Stimulated activated naive CD8-positive, alpha-beta T cell treated with anti-CD3 and anti-CD28 coated beads, Interleukin-15, Interleukin-2, amounts not matched to agents 100 ng/mL and 50 ng/mL, for 24 hours (primary cell): ENCODE measurements at regions not wholly inside any gene's neighbourhood (a gene's known extent, or its start where the extent isn't known, plus 50 kb on each side); places are given as distances from the start of the nearest gene placed in this dataset.
"Not testable (repeated sequence)": the region's sequence is repeated elsewhere in the genome, so short reads cannot be mapped to it uniquely, and the experiment has no call there.

Source experiments
- H3K27ac Mint-ChIP-seq: one replicate; pipeline ENCODE4 v1.8.0; 2021; ENCODE audit warnings: mild to moderate bottlenecking, mixed read lengths
- H3K27me3 Mint-ChIP-seq: one replicate; pipeline ENCODE4 v1.8.0; 2021; ENCODE audit warnings: mixed read lengths
- H3K36me3 Mint-ChIP-seq: one replicate; pipeline ENCODE4 v1.8.0; 2021; ENCODE audit warnings: low read depth, mixed read lengths
- H3K4me1 Mint-ChIP-seq: one replicate; pipeline ENCODE4 v1.8.0; 2021; ENCODE audit warnings: low read depth, mixed read lengths
- H3K4me3 Mint-ChIP-seq: one replicate; pipeline ENCODE4 v1.8.0; 2021; ENCODE audit warnings: mild to moderate bottlenecking, mixed read lengths
- H3K9me3 Mint-ChIP-seq: one replicate; pipeline ENCODE4 v1.8.0; 2021; ENCODE audit warnings: mixed read lengths

DNA sequence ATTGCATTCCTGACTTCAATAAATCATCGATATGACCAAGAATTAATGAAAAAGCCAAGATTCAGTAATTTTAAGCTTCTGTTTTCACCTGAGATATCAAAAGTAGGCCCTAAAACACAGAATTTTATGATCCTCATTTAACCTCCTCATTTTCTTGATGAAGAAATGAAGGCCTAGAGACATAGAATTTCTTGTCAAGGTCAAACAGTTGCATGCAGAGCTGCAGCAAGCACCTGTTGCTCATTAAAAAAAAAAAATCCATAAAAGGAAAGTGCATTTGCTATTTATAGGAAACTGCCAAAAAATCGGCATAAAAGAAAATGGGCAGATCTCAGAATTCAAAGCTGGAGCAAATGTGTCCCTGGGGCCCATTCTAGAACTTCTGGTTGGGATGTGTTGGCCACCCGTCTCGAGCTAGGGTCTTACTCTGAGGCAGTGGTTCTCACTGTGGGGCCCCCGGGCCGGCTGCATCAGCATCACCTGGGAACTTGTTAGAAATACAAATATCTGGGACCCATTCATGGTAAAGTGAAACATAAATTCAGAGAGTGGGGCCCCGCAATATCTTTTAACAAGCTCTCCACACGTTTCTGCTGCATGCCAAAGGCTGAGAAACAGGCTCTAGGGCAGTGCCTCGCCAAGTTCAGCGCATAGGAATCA lies 224.7 kb upstream of the UBL3 start:
- H3K4me3 Mint-ChIP-seq, result no peak overlapping the region
- H3K36me3 Mint-ChIP-seq, result no peaks in the 10 kb centered on the region
- no peaks in the 10 kb centered on the region for H3K27me3 Mint-ChIP-seq
- no peak overlapping the region for H3K27ac Mint-ChIP-seq
- H3K4me1 Mint-ChIP-seq, result no peaks in the 10 kb centered on the region
- H3K9me3 Mint-ChIP-seq, result no peaks in the 10 kb centered on the region

GRCh38 chr13:30074431-30074830 lies 224.0 kb upstream of the UBL3 start:
- Mint-ChIP-seq H3K9me3 (no peaks in the 10 kb centered on the region), H3K36me3 (no peaks in the 10 kb centered on the region), H3K4me3 (no peak overlapping the region), H3K27me3 (no peaks in the 10 kb centered on the region), H3K4me1 (no peaks in the 10 kb centered on the region), H3K27ac (no peak overlapping the region)

DNA sequence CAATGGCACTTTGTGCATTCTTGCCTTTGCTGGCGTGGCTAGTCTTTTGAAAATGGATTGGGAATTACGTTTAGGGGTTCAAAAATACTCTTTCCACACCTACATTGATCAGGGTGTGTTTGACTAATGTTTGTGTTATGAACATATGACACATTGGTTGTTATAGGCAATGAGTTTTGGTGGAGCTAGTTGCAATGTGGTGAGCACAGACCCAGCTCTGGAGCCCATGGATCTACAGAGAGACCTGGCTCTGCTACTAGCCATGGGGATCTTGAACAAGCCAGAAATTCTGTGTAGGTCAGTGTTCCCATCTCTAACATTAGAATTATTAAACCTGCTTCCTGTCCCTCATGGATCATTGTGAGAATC lies 222.4 kb upstream of the UBL3 start:
- no peaks in the 10 kb centered on the region for H3K4me1 Mint-ChIP-seq
- no peak overlapping the region for H3K4me3 Mint-ChIP-seq
- H3K9me3 Mint-ChIP-seq, result no peaks in the 10 kb centered on the region
- H3K36me3 Mint-ChIP-seq, result no peaks in the 10 kb centered on the region
- no peaks in the 10 kb centered on the region for H3K27me3 Mint-ChIP-seq
- H3K27ac Mint-ChIP-seq, result no peak overlapping the region

DNA sequence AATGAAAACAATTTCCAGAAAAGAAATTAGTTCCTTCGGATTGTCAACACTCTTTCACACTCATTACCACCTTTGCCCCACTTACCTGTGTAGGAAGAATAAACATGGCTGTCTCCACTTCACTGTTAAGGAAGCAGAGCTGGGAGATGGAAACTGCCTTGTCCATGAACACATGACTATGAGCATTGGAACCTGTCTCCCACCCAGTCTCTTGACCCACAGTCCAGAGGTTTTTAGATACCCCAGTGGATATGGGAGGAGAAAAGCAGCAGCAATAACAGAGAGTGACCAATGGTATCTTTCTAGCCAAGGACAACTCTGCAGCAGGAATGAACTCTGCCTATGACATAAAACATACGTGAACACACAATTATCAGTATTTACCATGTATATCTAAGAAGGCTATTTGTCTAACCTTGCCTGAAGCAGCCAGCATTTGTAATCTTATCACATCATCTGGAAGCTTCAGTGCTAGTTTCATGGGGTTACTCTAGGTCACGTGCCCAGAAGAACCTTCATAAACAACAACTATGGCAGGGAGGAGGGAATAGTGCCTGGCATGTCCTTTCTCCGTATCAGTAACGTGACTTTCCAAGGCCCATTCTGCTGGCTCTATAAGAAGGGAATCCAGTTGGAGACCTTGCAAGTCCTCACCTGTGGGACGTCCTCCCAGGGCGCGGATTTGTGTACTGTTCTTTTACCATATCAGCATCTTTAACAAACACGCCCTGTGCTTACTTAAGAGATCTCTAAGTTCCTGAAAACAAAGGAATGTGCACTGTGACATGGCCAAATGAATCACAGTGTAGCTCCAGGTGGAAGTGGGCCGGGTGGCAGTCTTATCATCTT lies 221.8 kb upstream of the UBL3 start:
- Mint-ChIP-seq H3K9me3 (no peaks in the 10 kb centered on the region), H3K27ac (no peak overlapping the region), H3K4me3 (no peak overlapping the region), H3K27me3 (no peaks in the 10 kb centered on the region), H3K36me3 (no peaks in the 10 kb centered on the region), H3K4me1 (no peaks in the 10 kb centered on the region)

DNA sequence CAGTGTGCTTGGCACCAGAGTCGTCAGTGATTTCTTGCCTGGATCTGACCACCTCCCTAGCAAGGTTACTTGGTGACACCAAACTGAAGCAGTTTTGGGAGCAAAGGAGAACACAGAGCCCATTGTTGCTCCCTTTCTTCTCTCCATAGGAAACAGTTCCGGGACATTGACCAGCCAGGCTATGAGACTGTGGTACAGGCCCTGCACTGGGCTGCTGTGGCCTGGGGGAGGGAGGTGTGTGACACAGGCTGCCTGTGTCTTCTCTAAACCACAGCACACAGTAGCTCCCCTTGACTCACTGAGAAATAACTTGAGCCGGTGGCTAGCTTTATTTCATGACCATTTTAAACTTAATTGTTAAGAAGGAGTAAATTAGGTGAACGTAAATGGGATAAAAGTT lies 214.8 kb upstream of the UBL3 start:
- H3K36me3 Mint-ChIP-seq, result no peaks in the 10 kb centered on the region

DNA sequence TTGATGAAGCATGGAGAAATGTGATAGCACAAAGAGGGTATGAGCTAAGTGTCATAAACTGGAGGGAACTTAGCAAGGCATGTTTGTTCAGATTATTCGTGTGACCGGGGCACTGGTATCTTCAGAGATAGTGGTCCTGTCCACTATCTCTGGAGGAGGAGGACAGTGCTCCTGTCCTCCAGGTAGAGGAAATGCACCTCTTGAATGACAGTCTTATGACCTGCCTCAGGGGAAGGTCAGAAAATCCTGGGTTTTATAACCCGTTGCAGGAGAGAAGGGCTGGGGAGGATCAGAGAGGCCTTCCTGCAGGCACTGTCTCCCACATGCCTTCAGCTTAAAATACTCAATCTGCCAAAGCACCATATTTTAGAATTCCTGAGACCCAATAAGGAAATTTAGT lies 213.5 kb upstream of the UBL3 start:
- no peak overlapping the region for H3K4me3 Mint-ChIP-seq
- H3K36me3 Mint-ChIP-seq, result no peaks in the 10 kb centered on the region
- H3K9me3 Mint-ChIP-seq, result peaks cover 11% of the 10 kb centered on the region
- H3K4me1 Mint-ChIP-seq, result no peaks in the 10 kb centered on the region
- no peak overlapping the region for H3K27ac Mint-ChIP-seq
- no peaks in the 10 kb centered on the region for H3K27me3 Mint-ChIP-seq

More for the DNA sequence above, 214.8 kb upstream of the UBL3 start:
- Mint-ChIP-seq H3K4me3 (no peak overlapping the region), H3K9me3 (peaks cover 3% of the 10 kb centered on the region), H3K27me3 (no peaks in the 10 kb centered on the region), H3K4me1 (no peaks in the 10 kb centered on the region), H3K27ac (no peak overlapping the region)

DNA sequence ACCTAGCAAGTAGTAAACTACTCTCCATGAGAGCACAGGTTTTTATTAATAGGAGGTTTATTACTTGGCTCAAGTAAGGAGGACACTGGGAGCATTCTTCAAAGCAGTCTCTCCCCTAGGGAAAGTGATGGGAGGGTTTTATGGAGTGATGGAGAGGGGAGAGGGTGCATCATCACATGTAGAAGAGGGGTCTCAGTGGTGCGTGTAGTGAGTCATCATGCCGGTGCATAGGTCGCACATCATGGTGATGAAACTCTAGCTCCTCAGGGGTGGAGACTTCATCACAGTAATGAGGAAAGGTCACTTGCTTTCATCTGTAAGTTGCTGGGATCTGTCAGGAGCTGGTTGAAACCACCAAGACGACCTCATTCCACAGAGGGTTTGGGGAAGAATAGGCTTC lies 210.8 kb upstream of the UBL3 start:
- Mint-ChIP-seq H3K4me1 (no peaks in the 10 kb centered on the region), H3K36me3 (no peaks in the 10 kb centered on the region), H3K4me3 (no peak overlapping the region), H3K27ac (no peak overlapping the region), H3K27me3 (no peaks in the 10 kb centered on the region), H3K9me3 (peaks cover 14% of the 10 kb centered on the region)

GRCh38 chr13:30058429-30058828 lies 208.0 kb upstream of the UBL3 start:
- Mint-ChIP-seq H3K27me3 (no peaks in the 10 kb centered on the region), H3K4me1 (no peaks in the 10 kb centered on the region), H3K9me3 (peaks cover 14% of the 10 kb centered on the region), H3K36me3 (no peaks in the 10 kb centered on the region), H3K27ac (no peak overlapping the region), H3K4me3 (no peak overlapping the region)

DNA sequence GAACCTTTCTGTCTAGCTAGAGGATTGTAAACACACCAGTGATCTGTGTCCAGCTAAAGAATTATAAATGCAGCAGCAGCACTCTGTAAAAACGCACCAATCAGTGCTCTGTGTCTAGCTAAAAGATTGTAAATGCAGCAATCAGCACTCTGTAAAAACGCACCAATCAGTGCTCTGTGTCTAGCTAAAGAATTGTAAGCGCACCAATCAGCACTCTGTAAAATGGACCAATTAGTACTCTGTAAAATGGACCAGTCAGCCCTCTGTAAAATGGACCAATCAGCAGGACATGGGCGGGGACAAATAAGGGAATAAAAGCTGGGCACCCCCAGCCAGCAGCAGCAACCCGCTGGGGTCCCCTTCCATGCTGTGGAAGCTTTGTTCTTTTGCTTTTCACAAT lies 204.1 kb upstream of the UBL3 start:
- peaks cover 11% of the 10 kb centered on the region for H3K4me1 Mint-ChIP-seq
- not testable (repeated sequence) for H3K27me3 Mint-ChIP-seq, H3K36me3 Mint-ChIP-seq, H3K27ac Mint-ChIP-seq, H3K9me3 Mint-ChIP-seq, H3K4me3 Mint-ChIP-seq

- Mint-ChIP-seq H3K27ac (no peak overlapping the region), H3K4me3 (no peak overlapping the region), H3K27me3 (no peaks in the 10 kb centered on the region), H3K4me1 (peaks cover 11% of the 10 kb centered on the region), H3K36me3 (no peaks in the 10 kb centered on the region), H3K9me3 (peaks cover 3% of the 10 kb centered on the region)
Measured at GRCh38 chr13:30053939-30054338, 203.5 kb upstream of the UBL3 start.

DNA sequence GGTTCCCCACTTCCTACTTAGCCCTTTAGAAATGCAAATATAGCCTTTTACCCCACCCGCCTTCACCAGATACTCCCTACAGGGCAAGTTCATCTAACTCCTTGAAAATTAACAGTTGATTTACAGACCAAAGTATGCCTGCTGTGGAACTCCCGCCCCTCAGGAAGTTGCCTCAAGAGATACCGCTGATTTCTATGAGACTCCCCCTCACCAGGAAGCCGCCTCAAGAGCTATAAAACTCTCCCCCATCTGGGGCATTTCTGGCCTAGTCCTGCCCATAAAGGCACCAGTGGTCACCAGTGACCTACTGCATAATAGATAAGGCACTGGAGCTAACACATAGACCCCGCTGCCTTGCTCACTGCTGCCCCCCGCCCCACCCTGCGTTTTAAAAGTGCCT lies 201.7 kb upstream of the UBL3 start:
- H3K4me1 Mint-ChIP-seq, result peaks cover 22% of the 10 kb centered on the region
- H3K4me3 Mint-ChIP-seq, result no peak overlapping the region
- H3K9me3 Mint-ChIP-seq, result no peaks in the 10 kb centered on the region
- no peaks in the 10 kb centered on the region for H3K27me3 Mint-ChIP-seq
- no peaks in the 10 kb centered on the region for H3K36me3 Mint-ChIP-seq
- no peak overlapping the region for H3K27ac Mint-ChIP-seq

- H3K4me1 Mint-ChIP-seq, result peaks cover 27% of the 10 kb centered on the region
- H3K27ac Mint-ChIP-seq, result no peak overlapping the region
- H3K4me3 Mint-ChIP-seq, result no peak overlapping the region
- no peaks in the 10 kb centered on the region for H3K9me3 Mint-ChIP-seq
- no peaks in the 10 kb centered on the region for H3K36me3 Mint-ChIP-seq
- no peaks in the 10 kb centered on the region for H3K27me3 Mint-ChIP-seq
Measured at GRCh38 chr13:30051531-30052060, 201.2 kb upstream of the UBL3 start.

DNA sequence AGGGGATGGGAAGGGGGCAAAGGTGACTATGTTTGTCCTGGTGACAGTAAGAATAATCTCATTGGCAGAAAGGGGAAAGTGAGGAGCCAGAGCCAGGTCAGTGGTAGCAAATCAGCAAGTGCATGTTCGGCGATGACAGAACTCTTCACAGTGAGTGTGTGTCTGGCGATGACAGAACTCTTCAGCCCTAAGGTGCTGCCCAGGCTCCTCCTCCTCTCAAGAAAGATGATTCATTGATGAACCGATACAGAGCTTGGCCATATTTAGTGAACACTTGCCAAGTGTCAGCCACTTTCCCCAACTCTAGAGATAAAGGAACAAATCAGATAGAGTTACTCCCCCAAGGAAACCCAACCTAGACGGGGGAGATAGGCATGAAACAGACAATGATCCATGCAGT lies 199.3 kb upstream of the UBL3 start:
- Mint-ChIP-seq H3K4me1 (peaks cover 28% of the 10 kb centered on the region), H3K27me3 (no peaks in the 10 kb centered on the region), H3K4me3 (no peak overlapping the region), H3K9me3 (no peaks in the 10 kb centered on the region), H3K36me3 (no peaks in the 10 kb centered on the region), H3K27ac (no peak overlapping the region)

- Mint-ChIP-seq H3K4me1 (peaks cover 25% of the 10 kb centered on the region), H3K4me3 (no peak overlapping the region), H3K36me3 (no peaks in the 10 kb centered on the region), H3K9me3 (no peaks in the 10 kb centered on the region), H3K27ac (peak overlapping the region; percentile 39), H3K27me3 (no peaks in the 10 kb centered on the region)
Measured at GRCh38 chr13:30047154-30047874, 196.9 kb upstream of the UBL3 start.
